Common myeloid progenitor, CD34-positive (primary cell): ENCODE measurements at regions not wholly inside any gene's neighbourhood (a gene's known extent, or its start where the extent isn't known, plus 50 kb on each side); places are given as distances from the start of the nearest gene placed in this dataset.

ENCODE experiments used
- CTCF ChIA-PET: fragments of 350-600 bp; sonication (Branson Sonifier 250); formaldehyde crosslinking; loops from one replicate; lab custom pipeline; 2021; ENCODE audit warnings: antibody characterized with exemption; lab: Charles Lee
- POLR2A ChIA-PET: fragments of 350-600 bp; sonication (Branson Sonifier 250); formaldehyde crosslinking; loops from one replicate; lab custom pipeline; 2021; ENCODE audit warnings: antibody characterized with exemption; lab: Charles Lee
- DNase-seq, 3 donors: peaks; one replicate each; pipeline versions ENCODE4 v3.0.0 to v3.0.0-alpha.2; 2013
- H3K27ac ChIP-seq, 2 experiments: 1 replicate in 1 of 2; 2 replicates in 1 of 2; pipeline ENCODE4 v1.7.0; 2013; ENCODE audit warnings: inconsistent platforms in 2 of 2, low read length in 2 of 2, mild to moderate bottlenecking in 2 of 2, low read depth in 1 of 2, moderate library complexity in 1 of 2; ENCODE audit not compliant: severe bottlenecking in 2 of 2, insufficient read depth in 1 of 2, poor library complexity in 1 of 2
- H3K27me3 ChIP-seq, 5 experiments: replicated peaks in 2 of 5; 1 replicate in 3 of 5; 2 replicates in 2 of 5; pipeline versions ENCODE4 v1.6.1 to v1.7.0; 2013; ENCODE audit warnings: low read length in 4 of 5, mild to moderate bottlenecking in 2 of 5, moderate library complexity in 2 of 5, inconsistent platforms in 1 of 5; ENCODE audit not compliant: insufficient read depth in 5 of 5, control insufficient read depth in 4 of 5
- H3K36me3 ChIP-seq, 4 experiments: 1 replicate in 2 of 4; 2 replicates in 2 of 4; pipeline versions ENCODE4 v1.6.1 to v1.7.0; 2013; ENCODE audit warnings: low read length in 3 of 4, control low read depth in 1 of 4, mild to moderate bottlenecking in 1 of 4; ENCODE audit not compliant: control insufficient read depth in 4 of 4, insufficient read depth in 4 of 4
- H3K4me1 ChIP-seq, 4 experiments: 1 replicate in 3 of 4; 2 replicates in 1 of 4; pipeline versions ENCODE4 v1.6.1 to v1.7.1; 2013; ENCODE audit warnings: low read length in 3 of 4, mild to moderate bottlenecking in 3 of 4, control low read depth in 1 of 4, inconsistent platforms in 1 of 4, moderate library complexity in 1 of 4; ENCODE audit not compliant: control insufficient read depth in 4 of 4, insufficient read depth in 4 of 4; ENCODE audit errors: control extremely low read depth in 1 of 4
- H3K4me3 ChIP-seq, 7 experiments: 1 replicate in 4 of 7; 2 replicates in 3 of 7; pipeline versions ENCODE4 v1.5.1 to v1.7.0; 2013; ENCODE audit warnings: mild to moderate bottlenecking in 7 of 7, low read length in 6 of 7, moderate library complexity in 6 of 7, inconsistent platforms in 2 of 7, low read depth in 2 of 7, control low read depth in 1 of 7; ENCODE audit not compliant: insufficient read depth in 4 of 7, control insufficient read depth in 1 of 7; ENCODE audit errors: extremely low read depth in 1 of 7
- H3K9me3 ChIP-seq, 5 experiments: 1 replicate in 4 of 5; 2 replicates in 1 of 5; pipeline versions ENCODE4 v1.6.1 to v1.7.1; 2013; ENCODE audit warnings: low read length in 4 of 5, mild to moderate bottlenecking in 2 of 5, inconsistent platforms in 1 of 5, low read depth in 1 of 5, moderate library complexity in 1 of 5; ENCODE audit not compliant: control insufficient read depth in 4 of 5, insufficient read depth in 2 of 5; ENCODE audit errors: control extremely low read depth in 1 of 5
- WGBS: methylation state at CpG from one replicate; pipeline ENCODE4 v1.1.5; 2013; ENCODE audit not compliant: insufficient coverage; 5-methylcytosine and 5-hydroxymethylcytosine counted together

GRCh38 chr3:159626598-159626997 is 362.0 kb upstream of the IL12A start:
- ChIA-PET POLR2A (no interaction called here), CTCF (no interaction called here)
- H3K27me3 ChIP-seq = peaks cover 0 to 3% (median 0%) of the 10 kb centered on the region in 5 experiments
- no peaks in the 10 kb centered on the region for H3K9me3 ChIP-seq
- no peaks in the 10 kb centered on the region for H3K36me3 ChIP-seq
- H3K4me3 ChIP-seq = no peak overlapping the region
- H3K4me1 ChIP-seq = no peaks in the 10 kb centered on the region
- WGBS = 89% methylated on average over 1 of the region's 1 CpG
- no peak overlapping the region for H3K27ac ChIP-seq
- no peak for DNase-seq

GRCh38 chr3:159627229-159627628 is 361.4 kb upstream of the IL12A start:
- H3K36me3 ChIP-seq = no peaks in the 10 kb centered on the region
- H3K27ac ChIP-seq = no peak overlapping the region
- H3K4me1 ChIP-seq = no peaks in the 10 kb centered on the region
- DNase-seq = no peak
- H3K27me3 ChIP-seq = peaks cover 0 to 3% (median 0%) of the 10 kb centered on the region in 5 experiments
- WGBS = no CpG with 5 or more reads among the region's 2 CpGs
- ChIA-PET POLR2A (no interaction called here), CTCF (no interaction called here)
- H3K9me3 ChIP-seq = no peaks in the 10 kb centered on the region
- H3K4me3 ChIP-seq = no peak overlapping the region

GRCh38 chr3:159627634-159628033 is 361.0 kb upstream of the IL12A start:
- H3K27ac ChIP-seq = no peak overlapping the region
- CTCF ChIA-PET = no interaction called here
- H3K4me1 ChIP-seq = no peaks in the 10 kb centered on the region
- peaks cover 0 to 4% (median 0%) of the 10 kb centered on the region in 5 experiments for H3K27me3 ChIP-seq
- H3K9me3 ChIP-seq = no peaks in the 10 kb centered on the region
- WGBS = 100% methylated on average over 1 of the region's 4 CpGs
- no peak overlapping the region for H3K4me3 ChIP-seq
- no peak for DNase-seq
- no peaks in the 10 kb centered on the region for H3K36me3 ChIP-seq
- POLR2A ChIA-PET = no interaction called here

- H3K27ac ChIP-seq = no peak overlapping the region
- CTCF ChIA-PET = no interaction called here
- DNase-seq = no peak
- H3K27me3 ChIP-seq = peaks cover 0 to 4% (median 0%) of the 10 kb centered on the region in 5 experiments
- H3K9me3 ChIP-seq = no peaks in the 10 kb centered on the region
- no peaks in the 10 kb centered on the region for H3K36me3 ChIP-seq
- no peak overlapping the region for H3K4me3 ChIP-seq
- 88% methylated on average over 1 of the region's 1 CpG for WGBS
- POLR2A ChIA-PET = no interaction called here
- no peaks in the 10 kb centered on the region for H3K4me1 ChIP-seq
These were observed 359.1 kb upstream of the IL12A start for GRCh38 chr3:159629329-159630084.

- no CpG with 5 or more reads among the region's 1 CpG for WGBS
- Histone ChIP-seq H3K9me3 (no peaks in the 10 kb centered on the region), H3K4me3 (no peak overlapping the region), H3K27me3 (peaks cover 0 to 2% (median 0%) of the 10 kb centered on the region in 5 experiments), H3K4me1 (no peaks in the 10 kb centered on the region), H3K36me3 (no peaks in the 10 kb centered on the region), H3K27ac (no peak overlapping the region)
- POLR2A ChIA-PET = no interaction called here
- no peak for DNase-seq
- CTCF ChIA-PET = no interaction called here
These were observed 357.4 kb upstream of the IL12A start for GRCh38 chr3:159631226-159631625.

GRCh38 chr3:159632128-159632527 is 356.5 kb upstream of the IL12A start:
- Histone ChIP-seq H3K27me3 (peaks cover 0 to 2% (median 0%) of the 10 kb centered on the region in 5 experiments), H3K36me3 (no peaks in the 10 kb centered on the region), H3K27ac (no peak overlapping the region), H3K4me1 (no peaks in the 10 kb centered on the region), H3K4me3 (no peak overlapping the region), H3K9me3 (no peaks in the 10 kb centered on the region)
- ChIA-PET CTCF (no interaction called here), POLR2A (no interaction called here)
- no peak for DNase-seq
- WGBS = 95% methylated on average over 7 of the region's 7 CpGs

- CTCF ChIA-PET = no interaction called here
- no peaks in the 10 kb centered on the region for H3K4me1 ChIP-seq
- peaks cover 0 to 2% (median 0%) of the 10 kb centered on the region in 5 experiments for H3K27me3 ChIP-seq
- no peak overlapping the region for H3K27ac ChIP-seq
- POLR2A ChIA-PET = no interaction called here
- H3K9me3 ChIP-seq = no peaks in the 10 kb centered on the region
- H3K36me3 ChIP-seq = no peaks in the 10 kb centered on the region
- DNase-seq = no peak
- H3K4me3 ChIP-seq = no peak overlapping the region
These were observed 355.8 kb upstream of the IL12A start for GRCh38 chr3:159632851-159633250.
